NCI-H774 (cell line): ENCODE measurements at regions not wholly inside any gene's neighbourhood (a gene's known extent, or its start where the extent isn't known, plus 50 kb on each side); places are given as distances from the start of the nearest gene placed in this dataset.
"Not testable (repeated sequence)": the region's sequence is repeated elsewhere in the genome, so short reads cannot be mapped to it uniquely, and the experiment has no call there.

Source experiments
- DNase-seq: peaks from one replicate; lab custom pipeline; 2025; lab: John Stamatoyannopoulos, UW

GRCh38 chr12:123061441-123062205 is 81.1 kb downstream of the ARL6IP4 start:
- DNase-seq, result no peak

GRCh38 chr12:123059500-123059899 is 79.0 kb downstream of the ARL6IP4 start:
- no peak for DNase-seq

GRCh38 chr12:123058980-123059379 is 78.5 kb downstream of the ARL6IP4 start:
- DNase-seq, result no peak

GRCh38 chr12:123058481-123058880 is 78.0 kb downstream of the ARL6IP4 start:
- DNase-seq, result peak; percentile 88

- DNase-seq, result no peak
Observed at GRCh38 chr12:123057513-123058265, 77.2 kb downstream of the ARL6IP4 start.

GRCh38 chr12:123056709-123057108 is 76.2 kb downstream of the ARL6IP4 start:
- no peak for DNase-seq

GRCh38 chr12:123056053-123056452 is 75.6 kb downstream of the ARL6IP4 start:
- DNase-seq, result no peak

GRCh38 chr12:123055281-123055766 is 74.8 kb downstream of the ARL6IP4 start:
- DNase-seq, result peak; percentile 62

GRCh38 chr12:123054371-123054770 is 73.9 kb downstream of the ARL6IP4 start:
- DNase-seq, result no peak

GRCh38 chr12:123051556-123051955 is 71.1 kb downstream of the ARL6IP4 start:
- DNase-seq, result no peak

GRCh38 chr12:123050913-123051312 is 70.4 kb downstream of the ARL6IP4 start:
- no peak for DNase-seq

GRCh38 chr12:123050331-123050831 is 69.9 kb downstream of the ARL6IP4 start:
- DNase-seq, result no peak

GRCh38 chr12:123049398-123050240 is 69.1 kb downstream of the ARL6IP4 start:
- DNase-seq, result no peak

- not testable (repeated sequence) for DNase-seq
Observed at GRCh38 chr12:123047892-123048291, 67.4 kb downstream of the ARL6IP4 start.

- DNase-seq, result no peak
Observed at GRCh38 chr12:123047289-123047688, 66.8 kb downstream of the ARL6IP4 start.

- DNase-seq, result no peak
Observed at GRCh38 chr12:123046431-123046830, 66.0 kb downstream of the ARL6IP4 start.

- DNase-seq, result no peak
Observed at GRCh38 chr12:123045678-123046077, 65.2 kb downstream of the ARL6IP4 start.

GRCh38 chr12:123044351-123044750 is 63.9 kb downstream of the ARL6IP4 start:
- no peak for DNase-seq

GRCh38 chr12:123043536-123044001 is 63.1 kb downstream of the ARL6IP4 start:
- peak; percentile 49 for DNase-seq

GRCh38 chr12:123042833-123043232 is 62.4 kb downstream of the ARL6IP4 start:
- no peak for DNase-seq

GRCh38 chr12:123041811-123042655 is 61.6 kb downstream of the ARL6IP4 start:
- DNase-seq, result no peak
